BE2C (cell line): ENCODE measurements at regions not wholly inside any gene's neighbourhood (a gene's known extent, or its start where the extent isn't known, plus 50 kb on each side); places are given as distances from the start of the nearest gene placed in this dataset.

Experiments used
- DNase-seq: peaks from one replicate; pipeline ENCODE4 v3.0.0-alpha.2; 2020
- H3K27me3 ChIP-seq: fragments of 250-450 bp; sonication (Bioruptor Pico); 2 replicates; pipeline ENCODE4 v1.5.1; 2020; ENCODE audit warnings: mild to moderate bottlenecking
- H3K36me3 ChIP-seq: fragments of 250-450 bp; sonication (Bioruptor Pico); 2 replicates; pipeline ENCODE4 v1.5.1; 2020; ENCODE audit warnings: mild to moderate bottlenecking
- H3K4me1 ChIP-seq: fragments of 250-450 bp; sonication (Bioruptor Pico); 2 replicates; pipeline ENCODE4 v1.5.1; 2020
- H3K4me3 ChIP-seq: 2 replicates; pipeline ENCODE4 v1.5.1; 2011; ENCODE audit warnings: low read depth, low read length
- H3K9me3 ChIP-seq: fragments of 250-450 bp; sonication (Bioruptor Pico); 2 replicates; pipeline ENCODE4 v1.5.1; 2020
- TF ChIP-seq, protein P1 (sequence below): IDR thresholded peaks from 2 replicates; pipeline ENCODE4 v1.5.1; 2012; ENCODE audit warnings: mild to moderate bottlenecking, low read depth, low read length

DNA sequence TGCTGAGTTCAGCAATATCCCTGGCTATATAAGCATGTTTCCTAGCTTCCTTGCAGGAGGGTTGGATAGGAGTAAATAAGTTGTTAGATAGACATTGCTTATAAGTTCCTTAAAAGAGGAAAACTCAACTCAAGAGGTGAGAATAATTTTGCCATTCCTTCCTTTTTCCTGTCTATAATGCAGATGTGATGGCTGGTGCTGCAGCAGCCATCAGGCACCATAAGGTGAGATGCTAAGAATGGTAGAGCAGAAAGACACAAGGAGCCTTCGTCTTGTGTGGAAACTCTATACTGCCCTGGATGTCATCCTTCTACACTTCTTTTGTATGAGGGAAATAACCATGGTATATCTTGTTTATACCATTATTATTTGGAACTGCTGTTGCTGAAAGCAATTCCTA, 74.5 kb upstream of the GRK3 start:
- TF ChIP-seq, protein P1, sequence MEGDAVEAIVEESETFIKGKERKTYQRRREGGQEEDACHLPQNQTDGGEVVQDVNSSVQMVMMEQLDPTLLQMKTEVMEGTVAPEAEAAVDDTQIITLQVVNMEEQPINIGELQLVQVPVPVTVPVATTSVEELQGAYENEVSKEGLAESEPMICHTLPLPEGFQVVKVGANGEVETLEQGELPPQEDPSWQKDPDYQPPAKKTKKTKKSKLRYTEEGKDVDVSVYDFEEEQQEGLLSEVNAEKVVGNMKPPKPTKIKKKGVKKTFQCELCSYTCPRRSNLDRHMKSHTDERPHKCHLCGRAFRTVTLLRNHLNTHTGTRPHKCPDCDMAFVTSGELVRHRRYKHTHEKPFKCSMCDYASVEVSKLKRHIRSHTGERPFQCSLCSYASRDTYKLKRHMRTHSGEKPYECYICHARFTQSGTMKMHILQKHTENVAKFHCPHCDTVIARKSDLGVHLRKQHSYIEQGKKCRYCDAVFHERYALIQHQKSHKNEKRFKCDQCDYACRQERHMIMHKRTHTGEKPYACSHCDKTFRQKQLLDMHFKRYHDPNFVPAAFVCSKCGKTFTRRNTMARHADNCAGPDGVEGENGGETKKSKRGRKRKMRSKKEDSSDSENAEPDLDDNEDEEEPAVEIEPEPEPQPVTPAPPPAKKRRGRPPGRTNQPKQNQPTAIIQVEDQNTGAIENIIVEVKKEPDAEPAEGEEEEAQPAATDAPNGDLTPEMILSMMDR: no peak
- Histone ChIP-seq H3K36me3 (peaks cover 21% of the 10 kb centered on the region), H3K27me3 (no peaks in the 10 kb centered on the region), H3K4me3 (no peak overlapping the region), H3K9me3 (no peaks in the 10 kb centered on the region), H3K4me1 (peaks cover 38% of the 10 kb centered on the region)
- DNase-seq: no peak

DNA sequence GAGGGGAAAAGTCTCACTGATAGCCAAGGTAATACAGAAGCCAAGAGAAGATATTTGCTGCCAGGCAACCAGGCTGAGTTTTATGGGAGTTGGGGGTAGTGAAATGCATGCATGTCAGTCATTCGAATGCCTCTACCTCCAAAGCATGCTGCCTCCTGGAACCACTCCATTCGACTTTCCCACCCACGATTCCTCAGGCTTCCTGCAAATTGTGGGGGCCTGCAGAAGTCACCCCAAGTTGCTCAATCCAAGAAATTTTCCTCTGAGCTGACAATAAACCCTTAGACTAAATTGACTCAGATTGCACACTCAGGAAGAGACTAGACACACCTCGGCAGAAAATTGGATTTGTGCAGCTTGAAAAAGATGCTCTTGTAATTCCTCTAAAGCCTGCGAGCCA, 73.6 kb upstream of the GRK3 start:
- no peaks in the 10 kb centered on the region for H3K27me3 ChIP-seq
- H3K4me3 ChIP-seq: no peak overlapping the region
- TF ChIP-seq, protein P1: no peak
- no peak for DNase-seq
- no peaks in the 10 kb centered on the region for H3K9me3 ChIP-seq
- peaks cover 44% of the 10 kb centered on the region for H3K4me1 ChIP-seq
- H3K36me3 ChIP-seq: peaks cover 18% of the 10 kb centered on the region

GRCh38 chr22:25492162-25492561, 72.3 kb upstream of the GRK3 start:
- DNase-seq: no peak
- Histone ChIP-seq H3K4me1 (peaks cover 47% of the 10 kb centered on the region), H3K36me3 (peaks cover 22% of the 10 kb centered on the region), H3K27me3 (no peaks in the 10 kb centered on the region), H3K4me3 (0 out of 2 replicates have a peak overlapping the region, but pooled peaks have one; percentile 13), H3K9me3 (no peaks in the 10 kb centered on the region)
- TF ChIP-seq, protein P1: no peak

DNA sequence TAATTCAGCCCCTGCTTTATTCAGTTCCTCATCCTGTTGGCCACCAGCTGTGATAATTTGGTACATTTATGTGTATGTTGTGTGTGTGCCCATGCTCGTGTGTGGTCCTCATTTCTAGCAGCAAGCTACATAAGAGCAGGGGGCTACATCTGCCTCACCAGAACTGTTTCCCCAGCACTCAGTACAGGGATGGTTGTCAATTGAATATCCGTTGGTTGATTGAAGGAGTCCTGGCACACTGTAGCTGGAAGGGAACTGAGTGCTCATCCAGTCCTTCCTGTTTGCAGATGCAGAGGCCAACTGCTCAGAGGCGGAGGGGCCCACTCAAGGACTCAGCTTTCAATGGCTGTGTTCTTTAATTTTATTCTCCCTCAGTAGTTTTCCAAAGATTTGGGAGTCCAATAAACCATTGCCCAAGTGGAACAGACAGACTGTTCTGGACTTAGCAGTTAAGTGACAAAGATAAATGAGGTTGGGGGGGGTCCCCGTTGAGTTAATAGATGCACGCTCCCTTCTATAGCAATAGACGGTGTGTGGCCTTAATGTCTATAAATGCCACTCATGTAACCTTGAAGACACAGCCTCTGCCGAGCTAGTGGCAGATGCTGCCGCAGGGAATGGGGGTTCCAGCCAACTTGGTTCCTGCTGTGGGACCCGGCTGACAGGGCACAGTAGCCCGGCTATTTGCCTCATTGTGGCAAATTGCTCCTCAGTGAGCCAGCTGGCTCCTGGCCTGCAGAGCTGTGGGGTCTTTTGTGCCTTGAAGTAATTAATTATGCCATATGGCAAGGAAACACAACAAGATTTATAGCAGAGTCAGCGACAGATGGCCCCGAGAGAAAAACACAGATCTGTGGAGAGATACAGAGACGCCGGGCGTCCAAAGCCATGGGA, 71.4 kb upstream of the GRK3 start:
- Histone ChIP-seq H3K27me3 (no peaks in the 10 kb centered on the region), H3K9me3 (no peaks in the 10 kb centered on the region), H3K4me3 (peak overlapping the region; percentile 13; the same call in 1 of the 2 replicates), H3K4me1 (peaks cover 49% of the 10 kb centered on the region), H3K36me3 (peaks cover 22% of the 10 kb centered on the region)
- DNase-seq: peak; percentile 94
- TF ChIP-seq, protein P1: no peak

- TF ChIP-seq, protein P1: no peak
- H3K4me3 ChIP-seq: no peak overlapping the region
- peaks cover 44% of the 10 kb centered on the region for H3K4me1 ChIP-seq
- DNase-seq: no peak
- peaks cover 22% of the 10 kb centered on the region for H3K36me3 ChIP-seq
- no peaks in the 10 kb centered on the region for H3K9me3 ChIP-seq
- no peaks in the 10 kb centered on the region for H3K27me3 ChIP-seq
These were observed 70.7 kb upstream of the GRK3 start for GRCh38 chr22:25493794-25494193.

- no peaks in the 10 kb centered on the region for H3K27me3 ChIP-seq
- TF ChIP-seq, protein P1: no peak
- H3K36me3 ChIP-seq: peaks cover 22% of the 10 kb centered on the region
- no peak for DNase-seq
- H3K9me3 ChIP-seq: no peaks in the 10 kb centered on the region
- no peak overlapping the region for H3K4me3 ChIP-seq
- H3K4me1 ChIP-seq: peaks cover 39% of the 10 kb centered on the region
These were observed 69.7 kb upstream of the GRK3 start for GRCh38 chr22:25494774-25495173.
